B cell (primary cell): ENCODE measurements at regions not wholly inside any gene's neighbourhood (a gene's known extent, or its start where the extent isn't known, plus 50 kb on each side); places are given as distances from the start of the nearest gene placed in this dataset.

Experiments used
- CTCF ChIP-seq: fragments of 200-600 bp; IDR thresholded peaks from one replicate; pipeline ENCODE4 v1.8.0; 2022; ENCODE audit warnings: antibody characterized with exemption, mild to moderate bottlenecking
- EZH2 ChIP-seq: IDR thresholded peaks from 2 replicates; pipeline ENCODE4 v1.6.1; 2012; ENCODE audit warnings: borderline replicate concordance, low read depth, mild to moderate bottlenecking, moderate library complexity, low read length; ENCODE audit not compliant: insufficient read depth, poor library complexity, severe bottlenecking

GRCh38 chr2:18731666-18732065 lies 142.3 kb upstream of the NT5C1B start:
- TF ChIP-seq CTCF: no peak
- no peak for TF ChIP-seq EZH2
